Dendritic cell treated with granulocyte-macrophage colony-stimulating factor and Interleukin-4, amounts not matched to agents 40 ng/mL and 50 ng/mL, for 4 days (primary cell): ENCODE measurements at regions not wholly inside any gene's neighbourhood (a gene's known extent, or its start where the extent isn't known, plus 50 kb on each side); places are given as distances from the start of the nearest gene placed in this dataset.

Experiments
- H3K27ac Mint-ChIP-seq: one replicate; pipeline ENCODE4 v1.8.0; 2022; ENCODE audit warnings: mild to moderate bottlenecking, mixed read lengths
- H3K27me3 Mint-ChIP-seq: one replicate; pipeline ENCODE4 v1.8.0; 2022; ENCODE audit warnings: mild to moderate bottlenecking, mixed read lengths
- H3K36me3 Mint-ChIP-seq: one replicate; pipeline ENCODE4 v1.8.0; 2022; ENCODE audit warnings: low read depth, mixed read lengths
- H3K4me1 Mint-ChIP-seq: one replicate; pipeline ENCODE4 v1.8.0; 2022; ENCODE audit warnings: low read depth, mixed read lengths
- H3K4me3 Mint-ChIP-seq: one replicate; pipeline ENCODE4 v1.8.0; 2022; ENCODE audit warnings: mild to moderate bottlenecking, moderate library complexity, mixed read lengths
- H3K9me3 Mint-ChIP-seq: one replicate; pipeline ENCODE4 v1.8.0; 2022; ENCODE audit warnings: mixed read lengths
- intact Hi-C: fragments of 100-400 bp; cut with micrococcal nuclease; formaldehyde crosslinking; loops from one replicate; pipeline ENCODE4 v1.15.0; 2022

- intact Hi-C loops: no loop called here
- no peaks in the 10 kb centered on the region for H3K9me3 Mint-ChIP-seq
- H3K4me1 Mint-ChIP-seq: no peaks in the 10 kb centered on the region
- no peaks in the 10 kb centered on the region for H3K27me3 Mint-ChIP-seq
- H3K4me3 Mint-ChIP-seq: no peak overlapping the region
- no peaks in the 10 kb centered on the region for H3K36me3 Mint-ChIP-seq
- H3K27ac Mint-ChIP-seq: no peak overlapping the region
These were observed 412.1 kb downstream of the TBL1XR1 start for GRCh38 chr3:176785171-176785570.

GRCh38 chr3:176780766-176781165, 416.5 kb downstream of the TBL1XR1 start:
- H3K9me3 Mint-ChIP-seq: no peaks in the 10 kb centered on the region
- no peaks in the 10 kb centered on the region for H3K4me1 Mint-ChIP-seq
- H3K36me3 Mint-ChIP-seq: no peaks in the 10 kb centered on the region
- H3K27me3 Mint-ChIP-seq: no peaks in the 10 kb centered on the region
- H3K27ac Mint-ChIP-seq: no peak overlapping the region
- intact Hi-C loops: no loop called here
- no peak overlapping the region for H3K4me3 Mint-ChIP-seq

GRCh38 chr3:176776622-176777175, 420.6 kb downstream of the TBL1XR1 start:
- intact Hi-C loops: no loop called here
- H3K4me3 Mint-ChIP-seq: no peak overlapping the region
- H3K4me1 Mint-ChIP-seq: no peaks in the 10 kb centered on the region
- H3K9me3 Mint-ChIP-seq: peaks cover 24% of the 10 kb centered on the region
- H3K27ac Mint-ChIP-seq: no peak overlapping the region
- no peaks in the 10 kb centered on the region for H3K36me3 Mint-ChIP-seq
- H3K27me3 Mint-ChIP-seq: no peaks in the 10 kb centered on the region

- Mint-ChIP-seq H3K9me3 (peaks cover 72% of the 10 kb centered on the region), H3K27me3 (no peaks in the 10 kb centered on the region), H3K4me1 (no peaks in the 10 kb centered on the region), H3K36me3 (no peaks in the 10 kb centered on the region), H3K4me3 (no peak overlapping the region), H3K27ac (no peak overlapping the region)
- intact Hi-C loops: no loop called here
These were observed 427.6 kb downstream of the TBL1XR1 start for GRCh38 chr3:176769547-176770190.

- H3K4me1 Mint-ChIP-seq: no peaks in the 10 kb centered on the region
- no peaks in the 10 kb centered on the region for H3K27me3 Mint-ChIP-seq
- no peak overlapping the region for H3K4me3 Mint-ChIP-seq
- H3K36me3 Mint-ChIP-seq: no peaks in the 10 kb centered on the region
- H3K9me3 Mint-ChIP-seq: peaks cover 57% of the 10 kb centered on the region
- intact Hi-C loops: no loop called here
- H3K27ac Mint-ChIP-seq: no peak overlapping the region
These were observed 429.9 kb downstream of the TBL1XR1 start for GRCh38 chr3:176767385-176767784.

- no peak overlapping the region for H3K4me3 Mint-ChIP-seq
- intact Hi-C loops: no loop called here
- H3K27me3 Mint-ChIP-seq: no peaks in the 10 kb centered on the region
- no peaks in the 10 kb centered on the region for H3K4me1 Mint-ChIP-seq
- peaks cover 53% of the 10 kb centered on the region for H3K9me3 Mint-ChIP-seq
- no peaks in the 10 kb centered on the region for H3K36me3 Mint-ChIP-seq
- H3K27ac Mint-ChIP-seq: no peak overlapping the region
These were observed 430.4 kb downstream of the TBL1XR1 start for GRCh38 chr3:176766862-176767261.

- Mint-ChIP-seq H3K27ac (no peak overlapping the region), H3K4me3 (no peak overlapping the region), H3K9me3 (peaks cover 53% of the 10 kb centered on the region), H3K27me3 (no peaks in the 10 kb centered on the region), H3K36me3 (no peaks in the 10 kb centered on the region), H3K4me1 (no peaks in the 10 kb centered on the region)
- intact Hi-C loops: no loop called here
These were observed 431.8 kb downstream of the TBL1XR1 start for GRCh38 chr3:176765382-176765900.

GRCh38 chr3:176759815-176760506, 437.3 kb downstream of the TBL1XR1 start:
- Mint-ChIP-seq H3K27ac (no peak overlapping the region), H3K4me1 (no peaks in the 10 kb centered on the region), H3K4me3 (no peak overlapping the region), H3K27me3 (no peaks in the 10 kb centered on the region), H3K9me3 (peaks cover 2% of the 10 kb centered on the region), H3K36me3 (no peaks in the 10 kb centered on the region)
- intact Hi-C loops: no loop called here

GRCh38 chr3:176757429-176757828, 439.9 kb downstream of the TBL1XR1 start:
- intact Hi-C loops: no loop called here
- H3K4me1 Mint-ChIP-seq: no peaks in the 10 kb centered on the region
- H3K27ac Mint-ChIP-seq: no peak overlapping the region
- H3K4me3 Mint-ChIP-seq: no peak overlapping the region
- no peaks in the 10 kb centered on the region for H3K27me3 Mint-ChIP-seq
- peaks cover 9% of the 10 kb centered on the region for H3K9me3 Mint-ChIP-seq
- no peaks in the 10 kb centered on the region for H3K36me3 Mint-ChIP-seq

GRCh38 chr3:176755977-176756376, 441.3 kb downstream of the TBL1XR1 start:
- Mint-ChIP-seq H3K27me3 (no peaks in the 10 kb centered on the region), H3K27ac (no peak overlapping the region), H3K4me3 (no peak overlapping the region), H3K4me1 (no peaks in the 10 kb centered on the region), H3K9me3 (peaks cover 24% of the 10 kb centered on the region), H3K36me3 (no peaks in the 10 kb centered on the region)
- intact Hi-C loops: no loop called here

GRCh38 chr3:176755552-176755951, 441.7 kb downstream of the TBL1XR1 start:
- Mint-ChIP-seq H3K27ac (no peak overlapping the region), H3K9me3 (peaks cover 24% of the 10 kb centered on the region), H3K4me3 (no peak overlapping the region), H3K36me3 (no peaks in the 10 kb centered on the region), H3K4me1 (no peaks in the 10 kb centered on the region), H3K27me3 (no peaks in the 10 kb centered on the region)
- intact Hi-C loops: no loop called here

GRCh38 chr3:176741664-176742047, 455.6 kb downstream of the TBL1XR1 start:
- intact Hi-C loops: no loop called here
- H3K36me3 Mint-ChIP-seq: no peaks in the 10 kb centered on the region
- no peaks in the 10 kb centered on the region for H3K27me3 Mint-ChIP-seq
- H3K4me3 Mint-ChIP-seq: no peak overlapping the region
- no peaks in the 10 kb centered on the region for H3K4me1 Mint-ChIP-seq
- H3K9me3 Mint-ChIP-seq: no peaks in the 10 kb centered on the region
- no peak overlapping the region for H3K27ac Mint-ChIP-seq

- Mint-ChIP-seq H3K27me3 (no peaks in the 10 kb centered on the region), H3K27ac (no peak overlapping the region), H3K4me3 (no peak overlapping the region), H3K9me3 (no peaks in the 10 kb centered on the region), H3K36me3 (no peaks in the 10 kb centered on the region), H3K4me1 (no peaks in the 10 kb centered on the region)
- intact Hi-C loops: no loop called here
These were observed 456.2 kb downstream of the TBL1XR1 start for GRCh38 chr3:176740906-176741663.

GRCh38 chr3:176739159-176739558, 458.1 kb downstream of the TBL1XR1 start:
- Mint-ChIP-seq H3K4me3 (no peak overlapping the region), H3K27ac (no peak overlapping the region), H3K4me1 (no peaks in the 10 kb centered on the region), H3K9me3 (no peaks in the 10 kb centered on the region), H3K27me3 (no peaks in the 10 kb centered on the region), H3K36me3 (no peaks in the 10 kb centered on the region)
- intact Hi-C loops: no loop called here
